NCI-H1092 treated with DMSO at 0.1 percent for 48 hours (cell line): ENCODE measurements at regions not wholly inside any gene's neighbourhood (a gene's known extent, or its start where the extent isn't known, plus 50 kb on each side); places are given as distances from the start of the nearest gene placed in this dataset.
A peak's percentile ranks its signal among the peaks of the same experiment; 100 is the strongest.

Source experiments
- DNase-seq: peaks from one replicate; lab custom pipeline; 2025; lab: John Stamatoyannopoulos, UW

DNA sequence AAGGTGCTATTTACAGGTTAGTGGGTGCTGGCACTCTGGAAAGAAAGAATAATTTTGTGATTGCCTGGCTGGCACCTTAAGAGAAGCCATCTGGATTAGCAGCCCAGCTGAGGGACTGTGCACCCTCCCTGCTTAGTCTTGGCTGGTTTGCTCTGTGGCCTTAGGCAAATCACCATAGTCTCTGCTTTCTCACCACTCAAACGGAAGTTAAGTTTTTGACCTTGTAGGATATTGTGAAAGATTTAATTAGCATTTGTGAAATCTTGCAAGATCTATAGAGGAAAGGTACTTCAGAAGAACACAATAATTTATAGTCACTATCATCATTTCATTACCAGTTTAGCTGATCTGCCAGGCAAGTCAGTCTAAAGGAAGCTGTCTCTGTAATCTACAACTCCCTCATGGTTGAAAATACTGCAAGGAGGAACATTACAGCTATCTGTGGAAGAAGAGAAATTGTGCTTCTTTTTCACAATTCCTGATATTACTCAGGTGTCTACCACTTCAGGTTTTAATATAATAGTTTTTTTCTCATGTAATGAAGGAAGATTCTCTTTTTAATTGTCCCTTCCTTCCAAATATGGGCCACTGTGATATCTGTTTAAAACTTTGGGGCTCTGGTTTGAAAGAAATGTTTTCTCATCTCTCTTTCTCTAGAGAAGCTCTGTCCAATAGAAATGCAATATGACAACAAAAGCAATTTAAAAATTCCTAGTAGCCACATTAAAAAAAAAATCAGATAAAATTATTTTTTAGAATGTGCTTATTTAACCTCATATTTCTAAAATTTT, 219.6 kb downstream of the PTEN start:
- no peak for DNase-seq

DNA sequence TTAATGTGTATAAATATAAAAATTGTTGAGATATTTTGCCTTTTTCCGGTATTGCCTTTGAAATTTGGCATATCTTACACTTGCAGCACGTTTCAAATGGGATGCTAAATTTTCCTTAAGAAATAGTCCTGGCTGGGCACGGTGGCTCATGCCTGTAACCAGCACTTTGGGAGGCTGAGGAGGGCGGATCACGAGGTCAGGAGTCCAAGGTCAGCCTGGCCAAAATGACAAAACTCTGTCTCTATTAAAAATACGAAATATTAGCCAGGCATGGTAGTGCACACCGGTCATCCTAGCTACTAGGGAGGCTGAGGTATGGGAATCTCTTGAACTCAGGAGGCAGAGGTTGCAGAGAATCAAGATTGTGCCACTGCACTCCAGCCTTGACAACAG, 220.2 kb downstream of the PTEN start:
- DNase-seq, result no peak

DNA sequence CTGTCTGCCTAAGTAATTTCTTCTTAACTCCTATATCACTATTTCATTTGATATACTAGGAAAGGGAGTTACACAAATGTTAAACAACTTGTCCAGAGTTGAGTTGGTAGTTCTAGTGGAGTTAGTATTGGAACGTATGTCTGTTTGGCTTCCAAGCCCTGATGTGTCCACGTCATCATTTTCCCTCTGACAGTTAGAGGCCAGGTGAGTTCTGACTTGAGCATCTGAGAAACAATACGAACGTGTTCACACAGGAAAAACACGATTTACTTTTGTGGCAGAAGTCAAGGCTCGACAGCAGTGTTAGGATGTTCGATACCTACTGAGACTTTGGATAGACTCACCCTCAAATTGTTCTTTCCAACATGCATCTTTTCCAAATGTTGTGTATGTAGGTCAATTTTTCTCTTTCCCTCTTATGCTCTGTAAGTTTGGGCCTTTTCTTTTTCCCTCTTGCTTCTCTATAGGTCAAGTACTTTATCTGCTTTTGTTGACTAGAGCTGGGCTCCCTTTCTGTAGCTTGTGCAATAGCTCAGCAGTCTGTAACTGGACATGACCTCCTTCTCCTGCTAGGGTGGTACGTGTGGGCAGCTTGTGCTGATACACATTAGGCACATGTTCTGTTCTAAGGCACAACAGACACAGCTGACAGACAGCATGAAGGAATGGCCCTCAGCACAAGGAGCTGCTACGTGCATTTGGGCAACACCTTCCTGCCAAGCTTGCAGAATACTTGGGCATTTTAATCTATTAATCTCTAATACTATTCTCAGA, 222.9 kb downstream of the PTEN start:
- DNase-seq, result no peak

DNA sequence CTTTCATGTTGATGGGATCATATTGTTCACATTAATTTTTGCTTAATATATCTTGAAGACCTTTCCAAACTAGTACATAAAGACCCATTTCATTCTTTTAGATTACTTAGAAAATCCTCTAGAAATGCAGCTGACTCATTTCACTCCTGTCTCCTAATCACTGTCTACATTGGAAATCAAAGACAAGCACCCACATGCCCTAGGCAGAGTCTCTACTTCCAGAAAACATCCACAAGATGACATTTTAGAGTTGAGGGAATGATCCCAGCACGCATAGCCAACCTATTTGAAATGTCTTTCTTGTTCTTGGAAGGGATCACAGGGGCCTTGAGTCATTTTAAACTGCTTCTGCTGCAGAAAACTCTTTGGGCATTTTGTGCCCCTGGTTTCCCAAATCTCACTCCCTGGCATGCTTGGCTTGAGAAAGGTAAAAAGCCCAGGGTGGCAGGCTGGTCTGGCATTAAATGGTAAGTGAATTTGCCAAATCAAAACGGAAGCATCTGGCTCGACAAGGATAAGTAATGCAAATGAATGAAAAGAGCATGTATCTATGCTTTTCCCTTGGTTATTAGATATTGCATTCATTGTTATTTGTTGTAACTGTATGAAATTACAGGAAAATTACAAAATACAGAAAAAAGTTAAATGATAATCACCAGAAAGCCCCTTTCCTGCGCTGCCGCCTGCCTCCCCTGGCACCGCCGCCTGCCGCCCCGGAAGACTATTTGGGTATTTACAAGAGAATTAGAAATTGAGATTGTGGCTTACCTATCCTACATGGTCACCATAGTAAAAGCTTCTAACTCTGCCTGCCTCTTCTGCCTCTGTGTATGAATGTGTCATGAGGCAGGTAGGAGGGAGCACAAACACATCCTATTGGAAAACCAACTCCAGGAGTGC, 225.3 kb downstream of the PTEN start:
- DNase-seq, result no peak

DNA sequence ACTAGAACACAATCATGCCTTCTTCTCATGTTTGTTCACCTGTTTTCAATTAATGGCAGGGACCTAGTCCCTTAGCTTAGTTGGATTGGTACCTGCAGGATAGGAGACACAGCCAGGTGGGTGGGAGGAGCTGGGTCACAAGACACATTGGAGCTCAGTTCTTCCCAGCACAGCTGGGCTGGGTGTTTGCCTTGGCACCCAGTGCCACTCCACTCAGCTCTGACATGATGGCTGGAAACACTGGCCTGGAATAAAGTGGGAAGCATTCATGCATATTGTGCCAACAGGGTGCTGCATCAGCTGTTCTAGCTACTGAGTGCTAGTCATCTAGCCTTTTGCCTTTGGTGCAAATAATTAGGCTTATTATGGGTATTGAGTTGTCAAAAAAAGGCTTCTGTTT, 226.1 kb downstream of the PTEN start:
- peak; percentile 91 for DNase-seq

DNA sequence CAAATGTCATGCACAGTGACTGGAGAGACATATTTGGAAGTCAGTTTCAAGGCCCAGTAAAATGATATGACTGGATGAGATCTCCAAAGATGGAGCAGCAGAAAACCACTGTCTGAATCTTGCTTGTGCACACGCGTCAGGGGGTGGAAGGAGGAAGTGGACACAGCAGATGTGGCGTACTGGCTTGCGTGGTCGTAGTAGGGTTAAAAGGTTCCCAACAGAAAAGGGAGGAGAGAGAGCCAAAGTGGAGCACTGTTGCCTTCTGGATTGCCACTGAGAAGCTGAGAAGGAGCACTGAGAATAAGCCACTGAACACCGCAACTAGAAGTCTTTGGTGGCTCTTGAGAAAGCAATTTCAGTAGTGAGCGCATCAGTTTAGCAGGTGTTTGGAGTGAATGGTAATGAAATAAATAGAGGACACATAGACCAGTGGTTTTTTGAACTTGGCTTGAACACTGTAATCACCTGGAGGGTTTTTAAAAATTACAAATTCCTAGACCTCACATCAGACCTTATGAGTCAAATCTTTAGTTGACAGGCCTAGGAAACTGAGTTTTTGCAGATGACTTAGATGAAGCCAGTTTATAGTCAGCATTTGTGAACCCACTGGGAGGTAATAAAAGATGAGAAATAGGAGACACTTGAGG, 227.3 kb downstream of the PTEN start:
- DNase-seq, result no peak

DNA sequence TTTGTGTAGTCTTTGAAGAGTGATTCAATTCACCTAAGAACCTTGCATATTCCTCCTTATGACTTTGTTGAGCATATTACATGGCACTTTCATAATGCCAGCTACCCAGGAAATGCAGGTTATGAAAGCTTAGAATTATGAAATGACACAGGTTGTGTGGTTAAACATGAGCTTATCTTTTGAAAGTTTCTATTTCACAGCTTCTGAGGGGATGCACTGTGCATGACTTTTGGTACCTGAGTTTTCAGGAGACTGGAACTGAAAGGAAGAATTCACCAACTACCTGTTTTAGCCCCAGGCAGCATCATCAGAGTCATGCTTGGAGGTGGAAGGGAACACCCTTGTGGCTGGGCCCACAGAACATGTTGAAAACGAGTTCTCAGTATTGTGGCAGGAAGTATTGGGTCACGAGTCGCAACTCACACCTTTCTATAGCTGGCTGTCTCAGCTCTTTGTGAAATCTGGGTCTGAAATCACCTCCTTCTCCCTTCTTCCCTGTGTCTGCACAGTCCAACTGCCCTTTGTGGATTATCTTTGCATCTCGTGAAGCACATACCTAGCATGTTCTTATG, 228.2 kb downstream of the PTEN start:
- DNase-seq, result no peak

DNA sequence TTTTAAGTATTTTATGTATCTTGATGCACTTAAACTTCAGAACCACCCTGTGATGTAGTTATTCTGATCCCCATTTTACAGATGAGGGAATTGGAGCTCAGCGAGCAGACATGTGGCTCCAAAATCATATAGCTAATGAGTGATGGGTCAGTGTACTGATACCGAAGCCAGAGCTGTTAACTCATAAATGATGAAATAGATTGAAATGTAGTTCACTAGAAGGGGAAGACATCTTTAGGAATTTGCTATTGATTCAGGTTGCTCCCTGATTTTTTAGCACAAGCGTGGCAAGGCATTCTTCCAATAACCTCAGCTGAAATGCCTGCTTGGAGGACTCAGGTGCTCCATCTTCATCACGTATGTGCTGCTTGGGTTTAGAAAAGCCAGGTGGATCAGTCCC, 228.8 kb downstream of the PTEN start:
- no peak for DNase-seq

DNA sequence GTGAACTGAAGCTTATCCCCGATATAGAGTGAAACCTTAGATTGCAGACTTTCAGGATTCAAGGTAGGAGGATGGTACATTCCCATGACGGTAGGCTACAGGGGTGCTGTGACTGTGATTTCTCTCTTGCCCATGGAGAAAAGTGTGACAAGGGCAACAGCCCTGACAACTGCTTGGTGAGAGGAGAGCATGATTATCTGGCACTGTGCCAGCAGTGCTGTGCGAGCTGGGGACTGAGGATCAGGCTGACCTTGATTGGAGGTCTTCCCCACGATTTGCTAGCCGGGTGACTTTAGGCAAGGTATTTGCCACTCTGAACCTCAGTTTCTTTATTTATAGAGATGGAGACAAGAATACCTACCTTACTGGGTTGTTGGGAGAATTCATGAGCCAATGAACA, 229.5 kb downstream of the PTEN start:
- no peak for DNase-seq

DNA sequence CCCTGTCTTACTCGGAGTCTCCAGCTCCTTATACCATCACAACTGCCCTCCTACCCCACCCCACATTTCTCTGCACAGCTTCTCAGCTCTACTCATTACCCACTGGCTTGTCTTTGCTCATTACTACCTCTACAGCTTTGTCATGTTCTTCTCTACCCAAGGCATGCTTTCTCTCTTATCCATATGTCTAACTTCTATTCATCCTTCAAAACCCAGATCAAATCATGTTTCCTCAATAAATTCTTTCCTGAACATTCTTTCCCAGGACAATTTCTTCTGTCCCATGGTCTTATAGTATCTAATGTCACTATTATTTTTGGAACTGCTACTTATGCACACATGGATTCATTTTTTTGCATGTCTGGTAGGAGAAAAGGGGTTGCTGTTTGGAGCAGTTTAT, 231.4 kb downstream of the PTEN start:
- DNase-seq, result no peak

DNA sequence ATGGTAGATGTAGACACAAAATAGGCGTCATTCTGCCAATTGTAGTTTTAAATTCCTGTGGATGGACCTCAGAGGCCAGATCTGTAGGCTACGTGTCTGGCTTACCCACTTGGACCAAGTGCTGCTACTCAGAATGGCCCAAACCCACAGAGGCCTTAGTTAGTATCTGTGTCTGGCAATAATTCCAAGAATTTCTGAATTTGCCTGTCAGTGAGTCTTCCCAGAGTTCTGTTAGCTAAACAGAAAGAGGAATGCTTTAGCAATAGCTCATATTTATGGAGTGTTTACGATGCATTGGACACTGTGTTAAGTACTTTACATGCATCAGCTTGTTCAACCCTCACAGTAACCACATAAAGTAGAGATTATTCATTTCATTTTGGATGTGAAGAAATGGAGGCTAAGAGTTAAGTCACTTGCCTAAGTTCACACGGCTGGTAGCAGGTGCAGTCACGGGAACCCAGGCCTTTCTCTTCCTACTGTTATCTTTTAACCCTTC, 231.8 kb downstream of the PTEN start:
- no peak for DNase-seq

DNA sequence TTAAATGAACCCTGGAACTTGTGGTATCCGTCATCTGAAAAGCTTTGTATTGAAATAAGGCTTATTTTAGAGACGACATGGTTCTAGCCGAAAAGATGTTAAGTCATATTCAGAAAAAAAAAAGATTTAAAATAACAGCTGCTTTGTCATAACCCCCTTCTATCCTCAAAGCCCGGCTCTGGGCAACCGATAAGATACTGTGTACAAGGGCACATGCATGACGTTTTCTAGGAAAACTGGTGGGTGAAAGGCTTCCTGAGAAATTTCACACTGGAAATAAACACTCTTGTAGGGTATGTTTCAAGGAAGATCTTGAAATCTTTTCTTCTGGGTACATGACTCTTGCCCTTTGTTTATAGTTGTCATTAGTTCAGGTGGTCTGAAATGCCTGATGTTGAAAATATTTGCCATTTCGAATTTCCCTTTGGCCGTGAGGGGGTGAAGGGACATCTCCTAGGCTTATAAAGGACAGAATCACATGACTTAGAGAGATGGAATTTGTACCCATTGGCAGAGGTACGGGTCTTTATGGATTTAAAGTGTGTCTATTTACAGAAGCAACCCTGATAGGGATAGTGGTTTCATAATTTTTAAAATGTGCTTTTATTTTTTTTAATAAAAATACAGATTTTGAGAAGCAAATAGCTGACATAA, 232.5 kb downstream of the PTEN start:
- no peak for DNase-seq

DNA sequence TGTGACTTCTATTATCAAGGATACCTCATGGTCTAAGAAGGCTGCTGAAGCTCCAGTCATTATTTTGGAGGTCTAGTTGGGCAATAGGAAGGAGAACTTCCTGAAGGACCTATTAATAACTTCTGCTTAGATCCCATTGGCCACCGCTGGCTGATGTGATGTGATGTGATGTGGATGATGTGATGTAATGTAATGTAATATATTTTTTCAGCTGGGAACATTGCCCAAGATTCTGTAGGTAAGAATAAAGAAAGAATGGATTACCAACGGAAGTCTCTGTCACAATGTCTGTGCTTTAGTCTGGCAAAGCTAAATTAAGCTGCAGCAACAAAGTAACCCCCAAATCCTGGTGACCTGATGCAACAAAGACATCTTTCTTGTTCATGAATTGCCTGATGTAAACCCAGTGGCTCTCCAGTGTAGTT, 233.7 kb downstream of the PTEN start:
- DNase-seq, result no peak

DNA sequence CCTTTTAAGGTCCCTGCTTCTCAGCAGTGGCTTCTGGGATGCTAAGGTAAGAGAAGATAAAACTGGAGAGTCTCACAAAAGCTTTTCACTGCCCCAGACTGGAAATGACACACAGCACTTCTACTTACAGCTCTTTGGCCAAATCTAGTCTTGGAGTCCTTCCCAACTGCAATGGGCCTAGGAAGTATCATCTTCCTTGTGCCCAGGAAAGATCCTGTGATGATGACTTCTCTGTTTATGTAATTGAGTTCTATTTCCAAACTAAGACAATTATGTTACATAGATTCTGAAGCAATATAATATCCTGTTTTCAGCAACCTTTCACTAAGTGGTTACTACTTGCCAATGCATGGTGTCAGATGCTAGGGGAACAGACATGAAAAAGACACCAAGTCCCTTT, 234.1 kb downstream of the PTEN start:
- no peak for DNase-seq

DNA sequence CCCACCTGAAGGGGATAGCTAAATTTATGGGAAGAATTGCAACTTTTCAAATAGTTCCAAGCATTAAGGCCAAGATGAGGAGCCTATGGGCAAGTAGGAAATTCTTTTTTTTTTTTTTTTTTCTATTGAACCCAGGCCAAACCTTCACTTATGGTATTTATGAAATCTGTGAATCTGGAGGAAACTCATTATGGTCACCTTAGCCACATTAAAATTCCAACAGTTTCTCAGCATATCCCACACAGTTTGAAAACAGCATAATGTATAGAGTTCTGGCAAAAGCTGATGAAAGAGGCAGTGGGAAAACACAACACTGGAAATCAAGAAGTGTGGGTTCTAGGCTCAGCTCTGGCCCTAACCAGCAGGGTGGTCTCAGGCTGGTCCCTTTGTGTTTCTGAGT, 236.9 kb downstream of the PTEN start:
- DNase-seq, result no peak

DNA sequence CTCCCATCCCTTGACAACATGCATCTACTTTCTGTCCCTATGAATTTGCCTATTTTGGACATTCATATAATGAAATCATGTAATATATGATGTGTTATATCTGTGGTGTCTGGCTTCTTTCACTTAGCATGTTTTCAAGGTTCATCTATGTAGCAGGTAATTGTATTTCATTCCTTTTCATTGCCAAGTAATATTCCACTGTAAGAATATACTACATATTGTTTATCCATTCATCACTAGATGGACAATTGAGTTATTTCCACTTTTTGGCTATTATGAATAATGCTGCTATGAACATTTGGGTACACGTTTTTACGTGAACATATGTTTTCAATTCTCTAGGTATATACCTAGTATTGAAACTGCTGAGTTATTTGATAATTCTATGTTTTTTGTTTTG, 238.2 kb downstream of the PTEN start:
- DNase-seq, result no peak

DNA sequence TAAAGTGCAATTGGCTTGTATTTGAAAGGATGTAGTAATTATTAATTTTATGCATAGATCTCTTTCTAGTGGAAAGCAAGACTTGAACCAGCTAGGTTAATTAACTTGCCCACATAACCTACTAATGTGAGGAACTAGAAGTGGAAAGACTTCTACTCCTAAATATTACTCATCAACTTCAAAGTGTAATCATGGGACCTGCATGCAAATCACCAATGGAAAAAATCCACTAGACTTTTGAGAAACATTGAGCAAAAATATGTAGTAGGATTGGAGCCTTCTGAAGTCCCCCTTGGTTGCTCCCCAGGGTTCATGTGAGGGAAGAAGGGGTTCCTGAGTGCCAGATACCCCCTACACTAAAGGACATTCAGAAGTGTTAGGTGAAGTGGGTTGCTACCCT, 240.2 kb downstream of the PTEN start:
- DNase-seq, result no peak

DNA sequence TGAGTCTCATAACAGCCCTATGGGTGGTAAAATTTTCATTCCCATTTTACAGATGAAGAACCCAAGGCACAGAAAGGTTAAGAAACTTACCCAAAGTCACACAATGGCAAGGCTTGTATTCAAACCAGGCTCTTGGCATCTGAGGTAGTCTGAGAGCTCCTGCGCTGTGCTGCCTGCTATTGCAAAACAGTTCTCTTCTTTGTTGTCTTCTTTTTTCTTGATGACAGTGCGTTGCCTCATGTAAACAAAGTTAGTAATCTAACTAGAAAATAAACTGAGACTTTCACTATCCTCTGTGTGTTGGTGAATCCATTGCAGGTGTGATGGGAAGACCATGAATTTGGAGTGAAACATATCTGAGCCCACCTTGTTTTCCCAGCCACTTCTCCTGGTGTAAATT, 240.8 kb downstream of the PTEN start:
- no peak for DNase-seq

DNA sequence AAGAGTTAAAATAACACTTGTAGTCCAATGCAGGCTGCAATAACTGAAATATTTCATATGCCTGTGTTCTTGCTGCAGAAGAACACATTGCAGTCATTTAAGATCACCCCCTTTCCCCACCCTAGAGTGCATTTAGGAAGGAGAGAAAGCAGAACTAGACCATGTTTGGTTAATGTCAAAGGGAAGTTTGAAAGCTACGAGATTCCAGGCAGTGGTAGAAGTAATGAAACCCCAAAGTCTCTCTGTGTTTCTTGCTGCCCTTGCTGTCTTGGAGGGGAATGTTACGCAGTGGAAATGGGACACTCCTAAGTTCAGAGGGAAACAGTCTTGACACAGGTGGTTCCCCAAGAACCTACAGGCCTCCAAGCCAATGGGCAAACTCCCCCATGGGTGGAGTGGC, 242.9 kb downstream of the PTEN start:
- no peak for DNase-seq

DNA sequence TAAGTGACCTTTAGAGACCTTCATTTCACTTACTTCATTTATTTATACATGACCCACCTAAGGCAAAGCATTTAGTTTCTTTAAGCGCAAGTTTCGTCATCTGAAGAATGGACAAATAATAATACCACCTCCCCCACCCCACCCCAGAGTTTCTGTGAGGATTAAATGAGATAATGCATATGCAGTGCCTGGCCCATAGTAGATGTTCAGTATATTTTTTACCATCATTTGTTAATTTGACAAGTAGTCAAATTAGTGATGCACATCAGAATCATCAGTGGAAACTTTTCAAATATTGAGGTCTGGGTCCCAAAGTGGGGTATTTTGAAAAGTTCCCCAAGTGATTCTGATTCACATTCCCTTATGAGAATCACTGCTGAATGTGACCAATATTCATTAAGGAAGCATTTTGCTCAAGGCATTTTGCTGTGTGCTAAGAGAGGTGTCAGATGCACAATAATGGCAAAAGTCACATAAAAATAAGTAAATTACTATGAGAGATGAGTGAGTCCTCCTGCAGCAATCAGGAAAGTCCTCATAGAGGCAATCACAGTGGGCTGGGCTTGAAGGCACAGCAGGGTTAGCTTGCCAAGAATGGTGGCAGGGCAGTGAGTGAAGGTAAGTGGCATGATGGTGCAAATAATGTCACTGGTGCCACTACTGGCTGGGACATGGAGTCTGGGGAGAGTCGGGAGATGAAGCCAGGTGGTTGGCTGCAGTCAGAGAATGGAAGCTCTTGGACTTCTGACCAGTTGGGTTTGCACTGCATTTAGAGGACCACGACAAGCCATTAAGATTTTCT, 244.1 kb downstream of the PTEN start:
- DNase-seq, result no peak
